GM12878 (cell line): ENCODE measurements at regions not wholly inside any gene's neighbourhood (a gene's known extent, or its start where the extent isn't known, plus 50 kb on each side); places are given as distances from the start of the nearest gene placed in this dataset.

Experiments
- ATAC-seq: fragments of 200-7000 bp; cut with Tn5 transposase; 3 replicates; pipeline ENCODE4 v1.9.1; 2020; ENCODE audit warnings: mild to moderate bottlenecking, moderate library complexity
- BruUV-seq: library from RNA; stranded (reverse); fragments of 400-500 nt; replicated peaks from 2 replicates; lab custom pipeline; 2021; lab: Mats Ljungman, UMichigan
- CTCF ChIA-PET: fragments of 300-600 bp; sonication (Branson Sonifier 250); formaldehyde crosslinking; extraction: SDS; loops from one replicate; lab custom pipeline; 2021; ENCODE audit warnings: inconsistent platforms; lab: Yijun Ruan, JAX
- POLR2A ChIA-PET: fragments of 350-600 bp; formaldehyde crosslinking; extraction: SDS; loops from one replicate; lab custom pipeline; 2021; ENCODE audit warnings: inconsistent platforms; lab: Charles Lee
- RAD21 ChIA-PET: fragments of 300-600 bp; sonication (Branson Sonifier 250); formaldehyde crosslinking; loops from one replicate; lab custom pipeline; 2023; ENCODE audit warnings: antibody characterized with exemption; ENCODE audit not compliant: unreplicated experiment; lab: Charles Lee
- SMC1A ChIA-PET: fragments of 300-600 bp; sonication (Branson Sonifier 250); formaldehyde crosslinking; loops from one replicate; lab custom pipeline; 2023; ENCODE audit not compliant: unreplicated experiment, uncharacterized antibody; lab: Charles Lee
- DNase-seq: peaks from one replicate; pipeline ENCODE4 v3.0.0-alpha.2; 2011; ENCODE audit warnings: low read depth, low spot score
- FAIRE-seq: peaks from 3 replicates; lab custom pipeline; 2011; peaks lifted over from hg19 to GRCh38; lab: Jason Lieb, UNC
- H2AFZ ChIP-seq: 2 replicates; pipeline ENCODE4 v1.6.0; 2011; ENCODE audit warnings: low read depth, low read length, control low read depth; ENCODE audit not compliant: control insufficient read depth
- H3K27ac ChIP-seq: 2 replicates; pipeline ENCODE4 v1.5.1; 2011; ENCODE audit warnings: control low read depth; ENCODE audit not compliant: control insufficient read depth, insufficient read depth
- H3K27me3 ChIP-seq, 2 experiments: replicated peaks in 1 of 2; 2 replicates each; pipeline versions ENCODE4 v1.6.0 to v1.6.1; 2011; ENCODE audit warnings: low read length in 1 of 2; ENCODE audit not compliant: control insufficient read depth in 2 of 2, insufficient read depth in 2 of 2
- H3K36me3 ChIP-seq, 2 experiments: 2 replicates each; pipeline ENCODE4 v1.5.1; 2011; ENCODE audit warnings: low read length in 1 of 2; ENCODE audit not compliant: control insufficient read depth in 2 of 2, insufficient read depth in 2 of 2
- H3K4me1 ChIP-seq: 2 replicates; pipeline ENCODE4 v1.6.1; 2011; ENCODE audit warnings: mild to moderate bottlenecking, low read length, moderate library complexity, mixed read lengths; ENCODE audit not compliant: control insufficient read depth, insufficient read depth
- H3K4me2 ChIP-seq: 2 replicates; pipeline ENCODE4 v1.6.0; 2011; ENCODE audit warnings: control low read depth; ENCODE audit not compliant: control insufficient read depth, insufficient read depth
- H3K4me3 ChIP-seq: fragments of 200-600 bp; sonication (generic); 2 replicates; pipeline ENCODE4 v1.5.1; 2016
- H3K79me2 ChIP-seq: 2 replicates; pipeline ENCODE4 v1.6.0; 2011; ENCODE audit warnings: low read length; ENCODE audit not compliant: control insufficient read depth, insufficient read depth
- H3K9ac ChIP-seq: 2 replicates; pipeline ENCODE4 v1.8.0; 2011; ENCODE audit warnings: low read length, control low read depth, mixed read lengths; ENCODE audit not compliant: control insufficient read depth, insufficient read depth
- H3K9me3 ChIP-seq: replicated peaks from 3 replicates; pipeline ENCODE4 v1.5.1; 2011; ENCODE audit warnings: mild to moderate bottlenecking, low read length; ENCODE audit not compliant: control insufficient read depth, insufficient read depth
- H4K20me1 ChIP-seq: 2 replicates; pipeline ENCODE4 v1.6.0; 2011; ENCODE audit not compliant: control insufficient read depth, insufficient read depth
- PAX8 ChIP-seq: fragments of 450-650 bp; IDR thresholded peaks from 2 replicates; pipeline ENCODE4 v1.6.1; 2017; ENCODE audit warnings: mild to moderate bottlenecking, moderate library complexity
- SUZ12 ChIP-seq: fragments of 200-600 bp; sonication (generic); IDR thresholded peaks from one replicate; pipeline ENCODE4 v1.6.1; 2018; ENCODE audit warnings: antibody characterized with exemption, mild to moderate bottlenecking; ENCODE audit not compliant: unreplicated experiment
- YBX1 ChIP-seq: fragments of 450-650 bp; IDR thresholded peaks from 2 replicates; pipeline ENCODE4 v1.6.1; 2016; ENCODE audit warnings: antibody characterized with exemption
- YY1 ChIP-seq: IDR thresholded peaks from 2 replicates; pipeline ENCODE4 v1.6.1; 2011; ENCODE audit warnings: low read depth, mild to moderate bottlenecking, low read length
- ZNF207 ChIP-seq: fragments of 450-650 bp; IDR thresholded peaks from 2 replicates; pipeline ENCODE4 v1.6.1; 2014; ENCODE audit warnings: antibody characterized with exemption, mild to moderate bottlenecking, borderline replicate concordance
- WGBS: methylation state at CpG from one replicate; pipeline ENCODE4 v1.1.6; 2016; ENCODE audit warnings: low lambda C conversion rate; ENCODE audit not compliant: insufficient replicate concordance, insufficient coverage; ENCODE audit errors: missing lambda C conversion rate; 5-methylcytosine and 5-hydroxymethylcytosine counted together
- in situ Hi-C: fragments of 300-500 bp; cut with MboI; formaldehyde crosslinking; loops from 9 replicates; pipeline ENCODE4 v1.14.3; 2018; ENCODE audit warnings: mixed read lengths
- intact Hi-C: fragments of 100-400 bp; cut with micrococcal nuclease; formaldehyde crosslinking; loops from one replicate; pipeline ENCODE4 v1.14.2; 2022; ENCODE audit not compliant: unreplicated experiment
- TF ChIP-seq, protein P1 (sequence below): IDR thresholded peaks from 2 replicates; pipeline ENCODE4 v1.6.1; 2011; ENCODE audit warnings: mild to moderate bottlenecking, low read depth, low read length, moderate library complexity; ENCODE audit not compliant: insufficient replicate concordance

DNA sequence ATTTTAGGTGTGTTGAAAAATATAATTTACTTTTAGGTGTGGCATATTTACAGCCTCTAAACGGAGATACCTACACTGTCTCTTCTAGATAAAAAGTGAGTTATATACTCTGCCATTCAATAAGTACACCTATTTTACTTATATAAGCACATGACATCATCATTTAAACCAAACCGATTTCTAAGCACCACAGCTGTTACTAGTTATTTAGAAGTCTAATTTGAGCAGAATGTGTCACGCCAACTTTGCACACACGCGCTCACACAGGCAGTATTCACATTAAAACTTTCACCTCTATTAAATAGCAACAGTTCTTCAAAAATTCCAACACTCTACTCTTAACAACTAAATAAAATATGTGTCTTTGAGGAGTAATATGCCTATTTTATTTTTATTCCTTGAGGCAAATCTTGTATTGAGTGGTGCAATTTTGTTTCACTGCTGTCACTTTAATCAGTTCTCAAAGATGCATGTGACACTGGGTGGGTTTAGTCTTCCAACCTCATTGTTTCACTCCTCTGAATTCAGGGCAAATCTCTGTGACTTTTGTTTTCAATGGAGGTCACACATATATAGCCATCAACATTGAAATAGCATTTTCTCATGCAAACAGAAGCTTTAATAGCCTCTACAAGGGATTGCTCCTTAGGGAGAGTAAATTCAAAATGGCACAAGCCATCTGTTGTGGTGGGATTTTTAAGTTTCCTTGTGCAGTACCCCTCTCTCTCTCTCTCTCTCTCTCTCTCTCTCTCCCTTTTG lies 721.0 kb downstream of the PLCL1 start (continued):
- TF ChIP-seq ZNF207 (no peak), YY1 (no peak), YBX1 (no peak)
- TF ChIP-seq, protein P1, sequence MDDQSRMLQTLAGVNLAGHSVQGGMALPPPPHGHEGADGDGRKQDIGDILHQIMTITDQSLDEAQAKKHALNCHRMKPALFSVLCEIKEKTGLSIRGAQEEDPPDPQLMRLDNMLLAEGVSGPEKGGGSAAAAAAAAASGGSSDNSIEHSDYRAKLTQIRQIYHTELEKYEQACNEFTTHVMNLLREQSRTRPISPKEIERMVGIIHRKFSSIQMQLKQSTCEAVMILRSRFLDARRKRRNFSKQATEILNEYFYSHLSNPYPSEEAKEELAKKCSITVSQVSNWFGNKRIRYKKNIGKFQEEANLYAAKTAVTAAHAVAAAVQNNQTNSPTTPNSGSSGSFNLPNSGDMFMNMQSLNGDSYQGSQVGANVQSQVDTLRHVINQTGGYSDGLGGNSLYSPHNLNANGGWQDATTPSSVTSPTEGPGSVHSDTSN, result no peak
- TF ChIP-seq, all 136 proteins: peak for 0

DNA sequence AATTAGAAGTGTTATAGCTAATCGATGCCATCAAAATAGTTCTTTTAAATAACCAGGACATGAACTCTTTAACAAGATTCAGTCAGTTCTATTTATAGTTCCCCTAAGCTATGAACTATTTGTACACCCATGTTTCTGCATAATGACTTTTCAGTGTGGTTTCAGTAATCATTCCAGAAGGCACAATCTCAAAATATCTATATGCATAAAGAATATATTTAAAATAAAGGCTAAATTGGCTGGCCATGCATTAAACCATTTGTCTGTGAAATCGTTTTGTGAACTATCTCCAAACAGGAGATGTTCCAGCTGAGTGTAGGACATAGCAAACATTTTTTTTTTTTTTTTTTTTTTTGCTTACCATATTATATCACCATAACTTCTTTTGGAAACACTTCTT lies 719.3 kb downstream of the PLCL1 start:
- Histone ChIP-seq H3K4me2 (no peak overlapping the region), H3K4me3 (no peak overlapping the region), H3K4me1 (no peaks in the 10 kb centered on the region), H3K9ac (no peak overlapping the region), H3K27ac (no peak overlapping the region), H3K27me3 (no peaks in the 10 kb centered on the region), H3K36me3 (no peaks in the 10 kb centered on the region), H4K20me1 (no peaks in the 10 kb centered on the region), H3K9me3 (no peaks in the 10 kb centered on the region), H2AFZ (no peak overlapping the region), H3K79me2 (no peaks in the 10 kb centered on the region)
- TF ChIP-seq PAX8, result no peak
- TF ChIP-seq SUZ12, result no peak
- BruUV-seq, result no TSS peak
- FAIRE-seq, result no peak
- no peak for DNase-seq
- intact Hi-C loops, result no loop called here
- 0% methylated on average over 2 of the region's 2 CpGs for WGBS
- ChIA-PET SMC1A (no interaction called here), CTCF (interaction anchor here (0.6 kb wide), 1 partner anchor 16 kb away, joined by 3 read pairs; no protein-coding TSS in a partner anchor), POLR2A (interaction anchor here (0.6 kb wide), 1 partner anchor 45 kb away, joined by 3 read pairs; no protein-coding TSS in a partner anchor), RAD21 (no interaction called here)
- in situ Hi-C loops, result no loop called here
- no peak for ATAC-seq
